ENCODE measurements at regions not wholly inside any gene's neighbourhood (a gene's known extent, or its start where the extent isn't known, plus 50 kb on each side); places are given as distances from the start of the nearest gene placed in this dataset.
A peak's percentile ranks its signal among the peaks of the same experiment; 100 is the strongest.

GRCh38 chr12:114253976-114254778 lies 151.8 kb downstream of the TBX5 start:
- DNase-seq (ENCODE audit: low spot score): no peak

- no peak for DNase-seq (ENCODE audit: low spot score)
Observed at GRCh38 chr12:114248527-114248926, 157.4 kb downstream of the TBX5 start.

- no peak for DNase-seq (ENCODE audit: low spot score)
Observed at GRCh38 chr12:114245555-114245954, 160.4 kb downstream of the TBX5 start.

DNA sequence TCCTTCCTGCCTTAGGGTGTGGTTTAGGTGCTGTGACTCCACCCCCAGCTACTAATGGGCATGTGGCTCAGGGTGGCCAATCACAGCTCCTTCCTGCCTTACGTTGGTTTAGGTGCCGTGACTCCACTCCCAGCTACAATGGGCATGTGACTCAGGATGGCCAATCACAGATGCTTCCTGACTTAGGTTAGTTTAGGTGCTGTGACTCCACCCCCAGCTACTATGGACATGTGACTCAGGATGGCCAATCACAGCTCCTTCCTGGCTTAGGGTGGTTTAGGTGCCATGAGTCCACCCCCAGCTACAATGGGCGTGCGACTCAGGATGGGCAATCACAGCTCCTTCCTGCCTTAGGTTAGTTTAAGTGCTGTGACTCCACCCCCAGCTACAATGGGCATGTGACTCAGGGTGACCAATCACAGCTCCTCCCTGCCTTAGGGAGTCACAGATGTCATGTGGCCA lies 163.9 kb downstream of the TBX5 start:
- peak; percentile 22 for DNase-seq (ENCODE audit: low spot score)

DNA sequence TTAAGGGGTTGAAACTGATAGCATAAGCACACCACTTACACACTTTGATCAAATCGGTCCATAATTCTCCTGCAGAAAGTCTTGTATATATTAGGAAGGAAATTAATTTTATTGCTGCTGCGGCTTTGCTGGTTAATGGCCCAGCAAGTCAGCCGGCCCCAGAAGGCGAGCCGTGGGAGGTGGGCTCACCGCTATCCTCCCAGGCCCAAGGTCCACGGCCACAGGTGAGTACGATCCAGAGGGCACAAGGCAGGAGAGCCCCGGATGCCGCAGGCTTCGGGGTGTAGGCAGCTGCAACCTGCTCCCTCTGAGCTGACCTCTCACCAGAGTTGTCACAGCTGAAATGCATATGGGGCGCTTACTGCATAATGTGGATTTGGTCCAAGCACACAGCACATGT lies 165.7 kb downstream of the TBX5 start:
- no peak for DNase-seq (ENCODE audit: low spot score)

DNA sequence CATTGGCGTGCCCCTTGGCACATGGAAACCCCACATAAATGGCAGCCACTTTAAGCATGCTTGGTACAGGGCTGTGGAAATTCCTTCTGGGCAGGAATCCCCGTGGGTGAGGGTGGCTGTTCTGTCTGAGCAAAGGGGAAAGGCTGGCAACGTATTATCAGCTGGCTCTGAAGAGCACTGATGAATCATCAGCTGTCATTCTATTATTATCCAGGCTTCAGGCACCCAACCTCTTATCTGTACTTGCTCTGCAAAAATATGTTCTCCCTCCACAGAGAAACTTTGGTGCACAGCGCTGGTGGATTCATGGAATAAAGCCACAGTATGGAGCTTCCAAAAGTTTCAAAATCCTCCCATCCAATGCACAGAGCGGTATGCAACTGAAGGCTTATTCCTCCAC lies 167.1 kb downstream of the TBX5 start:
- no peak for DNase-seq (ENCODE audit: low spot score)

DNA sequence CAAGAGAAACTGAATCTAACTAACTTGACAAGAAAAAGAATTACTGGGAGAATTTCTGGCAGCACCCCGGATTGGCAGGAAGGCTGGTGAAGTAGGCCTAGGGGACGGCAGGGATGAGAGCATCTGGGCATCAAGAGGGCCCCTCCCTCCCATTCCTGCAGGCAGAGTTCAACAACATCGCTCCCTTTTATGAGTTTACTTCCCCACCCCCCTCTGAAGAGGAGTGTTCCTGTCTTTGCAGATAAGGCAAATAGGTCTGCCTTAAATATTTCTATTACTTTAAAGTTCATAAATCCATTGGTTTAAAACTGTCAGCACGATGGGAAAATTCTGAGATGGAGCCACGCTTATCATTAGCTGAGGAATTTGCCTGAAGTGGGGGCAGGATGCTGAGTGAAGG lies 168.7 kb downstream of the TBX5 start:
- no peak for DNase-seq (ENCODE audit: low spot score)

DNA sequence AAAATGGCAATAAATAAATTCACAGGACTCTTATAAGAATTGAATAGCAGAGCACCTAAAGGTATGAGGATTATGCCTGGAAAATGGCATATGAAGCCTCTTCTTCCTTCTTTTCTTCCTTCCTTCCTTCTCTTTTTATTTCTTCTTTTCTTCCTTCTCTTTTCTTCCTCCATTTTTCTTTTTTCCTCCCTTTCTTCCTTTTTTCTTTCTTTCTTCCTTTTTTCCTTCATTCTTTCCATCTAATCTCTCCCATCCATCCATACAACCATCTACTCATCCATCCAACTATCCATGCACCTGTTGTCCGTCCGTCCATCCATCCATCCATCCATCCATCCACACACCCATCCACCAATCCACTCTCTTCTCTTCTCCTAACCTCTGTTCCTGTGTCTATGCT lies 173.8 kb downstream of the TBX5 start:
- no peak for DNase-seq (ENCODE audit: low spot score)

DNA sequence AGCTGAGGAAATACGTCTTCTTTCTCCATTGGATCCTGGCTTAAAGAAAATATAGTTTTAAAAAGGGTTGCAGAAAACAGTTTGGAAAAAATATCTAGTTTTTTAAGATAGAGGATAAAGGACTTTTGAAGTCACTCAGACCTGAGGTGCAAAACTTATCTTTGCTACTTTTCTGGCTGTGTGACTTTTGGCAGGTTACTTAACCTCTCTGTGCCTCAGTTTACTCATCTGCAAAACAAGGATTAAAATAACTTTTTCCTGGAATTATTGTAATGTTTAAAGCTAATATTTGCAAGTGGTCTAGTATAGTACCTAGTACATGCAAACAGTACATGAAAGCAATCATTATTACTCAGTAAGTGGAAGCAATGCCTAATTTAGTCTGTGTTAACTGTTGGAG lies 176.8 kb downstream of the TBX5 start:
- DNase-seq (ENCODE audit: low spot score): no peak

DNA sequence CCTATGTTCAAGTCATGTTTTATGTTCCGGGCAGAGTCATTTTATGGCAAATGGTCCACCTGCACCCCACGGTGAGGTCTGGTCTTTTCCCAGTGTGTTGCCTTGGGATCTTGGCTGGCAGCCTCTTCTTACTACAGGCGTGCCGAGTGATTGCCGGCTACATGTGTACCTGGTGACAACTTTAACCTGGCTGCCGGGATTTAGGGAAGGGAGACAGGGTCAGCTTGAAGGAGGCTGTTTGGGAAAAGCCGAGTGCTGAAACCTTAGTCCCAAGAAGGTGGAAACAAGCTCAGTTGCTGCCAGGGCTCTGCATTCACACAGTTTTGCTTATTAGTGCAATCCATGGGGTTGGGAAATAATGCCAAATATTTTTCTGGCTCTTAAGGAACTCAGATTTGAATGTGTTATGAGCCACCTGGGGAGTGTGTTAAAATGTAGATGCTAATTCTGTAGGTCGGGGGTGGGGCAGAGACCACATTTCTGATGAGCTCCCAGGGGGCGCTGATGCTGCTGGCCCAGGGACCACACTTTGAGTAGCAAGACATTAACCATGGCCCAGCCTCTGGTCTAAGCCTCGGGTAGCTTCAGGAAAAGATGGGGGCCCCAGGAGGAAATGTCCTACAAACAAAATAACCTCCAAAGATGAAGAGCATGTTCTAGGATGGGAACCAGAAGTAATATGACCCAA lies 179.6 kb downstream of the TBX5 start:
- DNase-seq (ENCODE audit: low spot score): no peak

DNA sequence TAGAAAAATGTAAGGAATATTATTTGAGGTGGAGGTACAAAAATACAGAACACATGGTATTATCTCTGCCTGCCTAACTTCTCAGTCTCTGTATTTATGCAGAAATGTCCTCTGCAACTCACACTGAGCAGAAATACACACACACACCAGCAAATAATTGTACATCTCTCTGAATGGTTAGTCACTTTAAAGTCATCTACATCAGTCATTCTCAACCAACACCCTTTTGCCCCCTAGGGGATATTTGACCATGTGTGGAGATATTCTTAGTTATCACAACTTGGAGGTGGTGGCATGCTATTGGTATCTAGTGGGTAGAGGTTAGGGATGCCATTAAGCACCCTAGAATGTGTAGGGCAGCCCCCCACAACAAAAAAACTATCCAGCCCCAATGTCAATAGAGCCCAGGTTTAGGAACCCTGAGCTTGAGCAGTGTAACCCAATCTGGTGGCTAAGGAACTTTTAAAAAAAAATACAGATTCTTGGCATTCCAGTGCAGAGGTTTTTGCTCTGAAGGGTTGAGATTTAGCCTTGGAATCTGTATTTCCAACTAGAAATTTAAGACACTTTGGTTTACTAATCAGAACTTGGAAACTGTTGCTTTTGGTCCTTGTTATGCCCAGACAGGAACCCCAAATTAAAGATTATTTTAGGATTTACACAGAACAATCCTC lies 183.8 kb downstream of the TBX5 start:
- DNase-seq (ENCODE audit: low spot score): no peak

- DNase-seq (ENCODE audit: low spot score): no peak
Observed at GRCh38 chr12:114221136-114221833, 184.7 kb downstream of the TBX5 start.

GRCh38 chr12:114220311-114220710 lies 185.6 kb downstream of the TBX5 start:
- no peak for DNase-seq (ENCODE audit: low spot score)

- DNase-seq (ENCODE audit: low spot score): no peak
Observed at GRCh38 chr12:114218136-114218535, 187.8 kb downstream of the TBX5 start.

DNA sequence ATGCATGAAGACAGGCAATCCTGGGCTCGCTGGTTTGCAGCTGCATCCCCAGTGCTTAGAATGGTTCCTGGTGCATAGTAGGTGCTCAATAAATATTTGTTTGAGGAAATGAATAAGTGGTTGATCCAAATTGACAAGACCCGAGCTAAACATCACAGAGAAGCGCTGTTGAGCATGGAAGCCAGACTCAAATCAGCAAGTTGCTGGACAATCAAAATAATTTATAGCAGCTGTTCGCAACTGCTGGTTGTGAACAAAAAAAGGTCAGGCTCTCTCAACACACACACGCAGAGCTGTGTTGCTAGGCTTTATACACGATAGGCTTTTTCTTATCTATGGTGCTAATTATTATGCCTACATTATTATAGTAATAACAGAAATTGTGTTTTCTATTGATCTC lies 190.2 kb downstream of the TBX5 start:
- DNase-seq (ENCODE audit: low spot score): no peak

- no peak for DNase-seq (ENCODE audit: low spot score)
Observed at GRCh38 chr12:114213055-114213581, 192.8 kb downstream of the TBX5 start.

- no peak for DNase-seq (ENCODE audit: low spot score)
Observed at GRCh38 chr12:114209861-114210260, 196.1 kb downstream of the TBX5 start.

DNA sequence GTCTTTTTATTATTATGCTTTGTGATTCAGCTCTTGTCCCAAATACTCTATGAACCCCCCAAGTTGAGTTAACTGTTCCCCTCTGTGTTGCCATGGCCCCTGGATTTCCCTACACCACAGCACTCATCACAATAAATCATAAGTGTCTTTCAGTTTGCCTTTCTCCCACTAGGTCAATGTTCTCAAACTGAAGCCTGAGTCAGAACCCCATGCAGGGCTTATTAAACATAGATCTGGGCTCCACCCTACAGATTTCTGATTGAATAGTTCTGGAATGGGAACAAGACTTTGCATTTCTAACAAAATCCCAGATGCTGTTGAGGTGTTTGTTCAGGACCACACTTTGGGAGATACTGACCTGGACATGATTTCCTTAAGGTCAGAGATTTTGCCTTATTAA lies 199.4 kb downstream of the TBX5 start:
- no peak for DNase-seq (ENCODE audit: low spot score)

GRCh38 chr12:114201794-114202193 lies 204.2 kb downstream of the TBX5 start:
- no peak for DNase-seq (ENCODE audit: low spot score)

DNA sequence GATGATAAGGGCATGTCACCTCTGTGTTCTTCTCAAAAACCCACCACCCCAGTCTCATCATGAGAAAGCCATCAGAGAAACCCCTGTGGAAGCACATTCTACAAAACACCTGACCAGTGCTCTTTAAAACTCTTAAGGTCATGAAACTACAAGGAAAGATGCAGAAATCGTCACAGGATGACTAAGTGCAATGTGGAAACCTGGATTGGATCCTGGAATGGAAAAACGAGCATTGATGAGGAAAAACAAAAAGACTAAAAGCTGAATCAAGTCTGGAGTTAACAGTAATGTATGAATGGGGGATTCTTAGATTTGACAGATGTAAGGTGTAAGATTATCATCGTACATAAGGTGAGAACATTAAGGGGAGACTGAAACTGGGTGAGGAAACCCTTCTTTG lies 211.0 kb downstream of the TBX5 start:
- no peak for DNase-seq (ENCODE audit: low spot score)

- no peak for DNase-seq (ENCODE audit: low spot score)
Observed at GRCh38 chr12:114194066-114194465, 211.9 kb downstream of the TBX5 start.

DNA sequence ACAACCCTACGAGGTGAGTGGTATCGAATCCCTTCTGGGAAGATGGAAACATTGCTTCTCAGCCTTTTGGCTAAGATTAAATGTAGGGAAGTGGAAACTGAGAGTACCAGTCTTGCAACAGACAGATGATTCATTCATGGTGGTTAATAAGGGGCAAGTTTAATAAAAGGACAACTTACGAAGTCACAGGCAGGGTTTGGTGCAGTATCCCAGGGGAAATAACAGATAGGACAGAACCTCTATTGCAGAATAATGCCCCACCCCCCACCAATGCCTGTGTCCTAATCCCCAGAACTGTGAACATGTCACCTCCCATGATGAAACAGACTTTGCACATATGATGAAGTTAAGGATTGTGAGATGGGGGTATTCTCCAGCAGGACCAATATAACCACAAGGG lies 212.5 kb downstream of the TBX5 start:
- DNase-seq (ENCODE audit: low spot score): no peak
